ENCODE measurements at regions not wholly inside any gene's neighbourhood (a gene's known extent, or its start where the extent isn't known, plus 50 kb on each side); places are given as distances from the start of the nearest gene placed in this dataset.

- no peak for TF ChIP-seq POLR2AphosphoS5 (IDR thresholded peaks at IDR 0.05; ENCODE audit: low read depth)
- TF ChIP-seq, protein P1, sequence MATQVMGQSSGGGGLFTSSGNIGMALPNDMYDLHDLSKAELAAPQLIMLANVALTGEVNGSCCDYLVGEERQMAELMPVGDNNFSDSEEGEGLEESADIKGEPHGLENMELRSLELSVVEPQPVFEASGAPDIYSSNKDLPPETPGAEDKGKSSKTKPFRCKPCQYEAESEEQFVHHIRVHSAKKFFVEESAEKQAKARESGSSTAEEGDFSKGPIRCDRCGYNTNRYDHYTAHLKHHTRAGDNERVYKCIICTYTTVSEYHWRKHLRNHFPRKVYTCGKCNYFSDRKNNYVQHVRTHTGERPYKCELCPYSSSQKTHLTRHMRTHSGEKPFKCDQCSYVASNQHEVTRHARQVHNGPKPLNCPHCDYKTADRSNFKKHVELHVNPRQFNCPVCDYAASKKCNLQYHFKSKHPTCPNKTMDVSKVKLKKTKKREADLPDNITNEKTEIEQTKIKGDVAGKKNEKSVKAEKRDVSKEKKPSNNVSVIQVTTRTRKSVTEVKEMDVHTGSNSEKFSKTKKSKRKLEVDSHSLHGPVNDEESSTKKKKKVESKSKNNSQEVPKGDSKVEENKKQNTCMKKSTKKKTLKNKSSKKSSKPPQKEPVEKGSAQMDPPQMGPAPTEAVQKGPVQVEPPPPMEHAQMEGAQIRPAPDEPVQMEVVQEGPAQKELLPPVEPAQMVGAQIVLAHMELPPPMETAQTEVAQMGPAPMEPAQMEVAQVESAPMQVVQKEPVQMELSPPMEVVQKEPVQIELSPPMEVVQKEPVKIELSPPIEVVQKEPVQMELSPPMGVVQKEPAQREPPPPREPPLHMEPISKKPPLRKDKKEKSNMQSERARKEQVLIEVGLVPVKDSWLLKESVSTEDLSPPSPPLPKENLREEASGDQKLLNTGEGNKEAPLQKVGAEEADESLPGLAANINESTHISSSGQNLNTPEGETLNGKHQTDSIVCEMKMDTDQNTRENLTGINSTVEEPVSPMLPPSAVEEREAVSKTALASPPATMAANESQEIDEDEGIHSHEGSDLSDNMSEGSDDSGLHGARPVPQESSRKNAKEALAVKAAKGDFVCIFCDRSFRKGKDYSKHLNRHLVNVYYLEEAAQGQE (IDR thresholded peaks at IDR 0.05; ENCODE audit: unreplicated experiment), result no peak
These were observed 395.2 kb upstream of the PLXNA2 start (continued) for GRCh38 chr1:208639382-208639781.

DNA sequence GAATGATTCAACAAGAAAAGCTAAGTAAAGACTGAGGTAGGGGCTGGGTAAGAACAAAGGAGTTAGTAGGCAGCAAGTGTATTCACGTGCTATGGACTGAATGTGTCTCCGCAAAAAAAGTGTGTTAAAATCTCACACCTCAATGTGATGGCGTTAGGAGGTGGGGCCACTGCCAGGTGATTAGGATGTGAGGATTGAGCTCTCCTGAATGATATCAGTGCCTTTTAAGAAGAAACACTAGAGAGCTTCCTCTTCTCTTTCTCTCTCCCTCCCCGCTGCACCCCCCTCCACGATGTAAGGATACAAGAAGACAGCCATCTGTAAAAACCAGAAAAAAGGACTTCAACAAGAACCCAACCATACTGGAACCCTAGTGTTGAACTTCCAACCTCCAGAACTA lies 396.1 kb upstream of the PLXNA2 start:
- ATAC-seq, result no peak
- Histone ChIP-seq H3K4me2 (no peak overlapping the region), H3K4me1 (ENCODE audit: insufficient read depth) (no peaks in the 10 kb centered on the region; the same call in 1 of the 2 replicates), H3K27ac (ENCODE audit: low read depth) (no peak overlapping the region), H2AFZ (no peak overlapping the region), H3K9me2 (ENCODE audit: insufficient read depth) (no peaks in the 10 kb centered on the region; the same call in 1 of the 2 replicates), H3K36me3 (ENCODE audit: insufficient read depth) (no peaks in the 10 kb centered on the region), H3K4me3 (no peak overlapping the region), H4K20me1 (replicated peaks; ENCODE audit: insufficient read depth) (no peaks in the 10 kb centered on the region), H3K79me2 (replicated peaks; ENCODE audit: insufficient read depth) (no peaks in the 10 kb centered on the region), H3K27me3 (ENCODE audit: insufficient read depth) (no peaks in the 10 kb centered on the region), H3F3A (replicated peaks; ENCODE audit: low read depth) (no peaks in the 10 kb centered on the region)
- H3K27me3 Mint-ChIP-seq (ENCODE audit: insufficient read depth, low read depth, poor library complexity), result no peaks in the 10 kb centered on the region
- no peaks in the 10 kb centered on the region; the same call in 2 of the 3 replicates for H3K9me3 Mint-ChIP-seq
- no peak overlapping the region for H3K4me3 Mint-ChIP-seq
- H3K27ac Mint-ChIP-seq, result no peak overlapping the region
- H3K36me3 Mint-ChIP-seq (ENCODE audit: low read depth), result no peaks in the 10 kb centered on the region
- DNase-seq (ENCODE audit: low spot score), result no peak
- H3K4me1 Mint-ChIP-seq, result peaks cover 12% of the 10 kb centered on the region
- TF ChIP-seq, protein P1 (IDR thresholded peaks at IDR 0.05; ENCODE audit: unreplicated experiment), result no peak
- no peak for TF ChIP-seq POLR2AphosphoS5 (IDR thresholded peaks at IDR 0.05; ENCODE audit: low read depth)
- TF ChIP-seq CREB1 (CRISPR knock-in tag; IDR thresholded peaks at IDR 0.05; ENCODE audit: low read depth), result no peak
- TF ChIP-seq, protein P2, sequence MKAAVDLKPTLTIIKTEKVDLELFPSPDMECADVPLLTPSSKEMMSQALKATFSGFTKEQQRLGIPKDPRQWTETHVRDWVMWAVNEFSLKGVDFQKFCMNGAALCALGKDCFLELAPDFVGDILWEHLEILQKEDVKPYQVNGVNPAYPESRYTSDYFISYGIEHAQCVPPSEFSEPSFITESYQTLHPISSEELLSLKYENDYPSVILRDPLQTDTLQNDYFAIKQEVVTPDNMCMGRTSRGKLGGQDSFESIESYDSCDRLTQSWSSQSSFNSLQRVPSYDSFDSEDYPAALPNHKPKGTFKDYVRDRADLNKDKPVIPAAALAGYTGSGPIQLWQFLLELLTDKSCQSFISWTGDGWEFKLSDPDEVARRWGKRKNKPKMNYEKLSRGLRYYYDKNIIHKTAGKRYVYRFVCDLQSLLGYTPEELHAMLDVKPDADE (IDR thresholded peaks at IDR 0.05), result no peak
- TF ChIP-seq JUNB (IDR thresholded peaks at IDR 0.05; ENCODE audit: unreplicated experiment), result no peak
- no peak for TF ChIP-seq CTCF (conservative IDR thresholded peaks at IDR 0.05; ENCODE audit: low read depth in 2 of 2)
- TF ChIP-seq ZNF114 (CRISPR knock-in tag; IDR thresholded peaks at IDR 0.05), result no peak
- no peak for TF ChIP-seq ZNF331 (CRISPR knock-in tag; IDR thresholded peaks at IDR 0.05; ENCODE audit: low read depth)
- no peak for TF ChIP-seq STAT1 (IDR thresholded peaks at IDR 0.05; ENCODE audit: unreplicated experiment)
- TF ChIP-seq EZH2 (IDR thresholded peaks at IDR 0.05; ENCODE audit: low read depth, unreplicated experiment), result no peak
- no peak for TF ChIP-seq EZH2phosphoT487 (IDR thresholded peaks at IDR 0.05; ENCODE audit: unreplicated experiment)

Data from GM23338 (cell line).